ENCODE measurements at regions not wholly inside any gene's neighbourhood (a gene's known extent, or its start where the extent isn't known, plus 50 kb on each side); places are given as distances from the start of the nearest gene placed in this dataset.

GRCh38 chr14:38500125-38500524, 244.2 kb upstream of the CLEC14A start:
- no peak overlapping the region for H4K5ac ChIP-seq (ENCODE audit: insufficient read length, low read depth, low read length)
- no peak overlapping the region for H2BK120ac ChIP-seq (replicated peaks; ENCODE audit: low read depth, low read length)
- H2AK5ac ChIP-seq (ENCODE audit: low read depth, low read length) = no peak overlapping the region
- H4K20me1 ChIP-seq (replicated peaks in 1 of 2; ENCODE audit: control insufficient read depth in 1 of 2, insufficient read depth in 2 of 2, low read length in 2 of 2) = no peaks in the 10 kb centered on the region
- no peaks in the 10 kb centered on the region for H3K9me3 ChIP-seq (ENCODE audit: insufficient read depth in 2 of 2, low read depth in 1 of 2, low read length in 1 of 2)
- no peak overlapping the region for H2AFZ ChIP-seq (ENCODE audit: low read length)
- no peaks in the 10 kb centered on the region for H3K4me1 ChIP-seq (replicated peaks in 1 of 4; ENCODE audit: control insufficient read depth in 3 of 4, insufficient read depth in 4 of 4, low read length in 3 of 4)
- DNase-seq (ENCODE audit: low read depth in 1 of 2, low spot score in 2 of 2) (no peak), FAIRE-seq (no peak)
- H3K36me3 ChIP-seq (ENCODE audit: control insufficient read depth in 2 of 4, insufficient read depth in 4 of 4, low read length in 3 of 4) = no peaks in the 10 kb centered on the region
- CTCF ChIA-PET (ENCODE audit: partially characterized antibody) = no interaction called here
- H3K9ac ChIP-seq (replicated peaks in 1 of 4; ENCODE audit: extremely low read depth in 1 of 4, low read depth in 3 of 4, low read length in 3 of 4) = no peak overlapping the region
- H3K23me2 ChIP-seq (ENCODE audit: low read depth, low read length) = no peaks in the 10 kb centered on the region
- no peak for TF ChIP-seq CTCF (IDR thresholded peaks at IDR 0.05; ENCODE audit: control extremely low read depth in 1 of 3, insufficient read depth in 1 of 3, low read depth in 1 of 3, low read length in 3 of 3)
- no peak for TF ChIP-seq USF2 (IDR thresholded peaks at IDR 0.05; ENCODE audit: low read length)
- no peak for TF ChIP-seq RAD21 (IDR thresholded peaks at IDR 0.05 in 1 of 2, conservative IDR thresholded peaks at IDR 0.05 in 1 of 2; ENCODE audit: low read depth in 2 of 2, low read length in 2 of 2)
- TF ChIP-seq MAFK (IDR thresholded peaks at IDR 0.05; ENCODE audit: low read depth, low read length) = no peak
- POLR2A ChIA-PET (ENCODE audit: partially characterized antibody) = no interaction called here
- no peak overlapping the region for H3K4me2 ChIP-seq (ENCODE audit: insufficient read depth in 1 of 2, low read depth in 2 of 2, low read length in 2 of 2)
- H3K79me2 ChIP-seq (ENCODE audit: control insufficient read depth in 1 of 2, insufficient read depth in 2 of 2, low read length in 2 of 2) = no peaks in the 10 kb centered on the region
- H3K4ac ChIP-seq (replicated peaks; ENCODE audit: insufficient read length, low read depth, low read length) = no peak overlapping the region
- no peak overlapping the region for H2BK5ac ChIP-seq (ENCODE audit: low read depth, low read length)
- H2BK20ac ChIP-seq (ENCODE audit: low read length) = no peak overlapping the region
- no peak overlapping the region for H3K56ac ChIP-seq (replicated peaks; ENCODE audit: insufficient read length, low read depth, low read length)
- no peaks in the 10 kb centered on the region for H3K27me3 ChIP-seq (replicated peaks in 1 of 4; ENCODE audit: control insufficient read depth in 3 of 4, extremely low read depth in 1 of 4, insufficient read depth in 3 of 4, low read length in 3 of 4)
- no peak overlapping the region for H3K27ac ChIP-seq (ENCODE audit: low read depth, low read length)
- H3K14ac ChIP-seq (ENCODE audit: insufficient read length) = no peak overlapping the region
- H2BK12ac ChIP-seq (ENCODE audit: low read depth, low read length) = no peak overlapping the region
- no peak overlapping the region for H2BK15ac ChIP-seq (ENCODE audit: low read length)
- no peak overlapping the region for H3K23ac ChIP-seq (ENCODE audit: insufficient read length)
- H3K79me1 ChIP-seq (ENCODE audit: low read depth, low read length) = no peaks in the 10 kb centered on the region
- no peak overlapping the region for H4K91ac ChIP-seq (replicated peaks; ENCODE audit: insufficient read length, low read length)
- no peak overlapping the region for H4K8ac ChIP-seq (ENCODE audit: extremely low read depth, insufficient read depth, low read length)
- H3K18ac ChIP-seq (ENCODE audit: extremely low read depth, low read length) = no peak overlapping the region
- H3K4me3 ChIP-seq (ENCODE audit: extremely low read depth in 1 of 4, insufficient read depth in 2 of 4, low read depth in 3 of 4, low read length in 4 of 4) = no peak overlapping the region

Data from H1 (cell line).